Trophoblast cell (in vitro differentiated cells and primary cell): ENCODE measurements at regions not wholly inside any gene's neighbourhood (a gene's known extent, or its start where the extent isn't known, plus 50 kb on each side); places are given as distances from the start of the nearest gene placed in this dataset.

ENCODE experiments used
- DNase-seq, 2 donors: peaks; one replicate each; pipeline ENCODE4 v3.0.0-alpha.2; 2016
- H2AFZ ChIP-seq: 2 replicates; pipeline ENCODE4 v1.6.1; 2013; ENCODE audit warnings: low read length, moderate library complexity, mild to moderate bottlenecking; ENCODE audit not compliant: insufficient read depth, poor library complexity
- H2AK5ac ChIP-seq: 2 replicates; pipeline ENCODE4 v1.6.1; 2013; ENCODE audit warnings: mild to moderate bottlenecking, low read length
- H2BK120ac ChIP-seq: 2 replicates; pipeline ENCODE4 v1.6.1; 2013; ENCODE audit warnings: low read length, mild to moderate bottlenecking, moderate library complexity; ENCODE audit not compliant: insufficient read depth, poor library complexity
- H2BK12ac ChIP-seq: 2 replicates; pipeline ENCODE4 v1.6.1; 2013; ENCODE audit warnings: mild to moderate bottlenecking, low read length, moderate library complexity
- H2BK5ac ChIP-seq: 2 replicates; pipeline ENCODE4 v1.6.1; 2013; ENCODE audit warnings: low read length, low read depth, moderate library complexity, mild to moderate bottlenecking; ENCODE audit not compliant: poor library complexity
- H3K14ac ChIP-seq: 2 replicates; pipeline ENCODE4 v1.6.1; 2013; ENCODE audit warnings: mild to moderate bottlenecking, low read length
- H3K18ac ChIP-seq: 2 replicates; pipeline ENCODE4 v1.6.1; 2013; ENCODE audit warnings: mild to moderate bottlenecking, low read length
- H3K23ac ChIP-seq: 2 replicates; pipeline ENCODE4 v1.6.1; 2013; ENCODE audit warnings: low read length
- H3K27ac ChIP-seq: 2 replicates; pipeline ENCODE4 v1.5.1; 2013; ENCODE audit warnings: low read depth, mild to moderate bottlenecking, inconsistent platforms, low read length, moderate library complexity
- H3K27me3 ChIP-seq: 2 replicates; pipeline ENCODE4 v1.6.1; 2013; ENCODE audit warnings: inconsistent platforms, mild to moderate bottlenecking, low read length, moderate library complexity; ENCODE audit not compliant: insufficient read depth
- H3K36me3 ChIP-seq, 2 experiments: 1 replicate in 1 of 2; 2 replicates in 1 of 2; pipeline ENCODE4 v1.6.1; 2013; ENCODE audit warnings: low read length in 2 of 2, mild to moderate bottlenecking in 2 of 2, moderate library complexity in 1 of 2; ENCODE audit not compliant: insufficient read depth in 2 of 2, control insufficient read depth in 1 of 2
- H3K4ac ChIP-seq: 2 replicates; pipeline ENCODE4 v1.6.1; 2013; ENCODE audit warnings: low read depth, mild to moderate bottlenecking, low read length, moderate library complexity
- H3K4me1 ChIP-seq, 2 experiments: 1 replicate in 1 of 2; 2 replicates in 1 of 2; pipeline ENCODE4 v1.6.1; 2013; ENCODE audit warnings: low read length in 2 of 2, mild to moderate bottlenecking in 2 of 2, moderate library complexity in 1 of 2; ENCODE audit not compliant: insufficient read depth in 2 of 2, control insufficient read depth in 1 of 2
- H3K4me2 ChIP-seq: 2 replicates; pipeline ENCODE4 v1.6.1; 2013; ENCODE audit warnings: inconsistent platforms, mild to moderate bottlenecking, low read length, moderate library complexity
- H3K4me3 ChIP-seq: 2 replicates; pipeline ENCODE4 v1.5.1; 2013; ENCODE audit warnings: mild to moderate bottlenecking, low read depth, low read length, inconsistent platforms
- H3K79me1 ChIP-seq: one replicate; pipeline ENCODE4 v1.6.1; 2013; ENCODE audit warnings: low read length
- H3K79me2 ChIP-seq: 2 replicates; pipeline ENCODE4 v1.6.1; 2013; ENCODE audit warnings: low read length, mild to moderate bottlenecking; ENCODE audit not compliant: control insufficient read depth, insufficient read depth, poor library complexity
- H3K9ac ChIP-seq: 2 replicates; pipeline ENCODE4 v1.6.1; 2013; ENCODE audit warnings: mild to moderate bottlenecking, low read length
- H3K9me3 ChIP-seq: 2 replicates; pipeline ENCODE4 v1.6.1; 2013; ENCODE audit warnings: low read depth, mild to moderate bottlenecking, control low read depth, inconsistent platforms, low read length; ENCODE audit not compliant: insufficient read depth
- H4K12ac ChIP-seq: 2 replicates; pipeline ENCODE4 v1.6.1; 2013; ENCODE audit warnings: low read depth, mild to moderate bottlenecking, low read length, moderate library complexity
- H4K8ac ChIP-seq: 2 replicates; pipeline ENCODE4 v1.6.1; 2013; ENCODE audit warnings: low read depth, mild to moderate bottlenecking, low read length, moderate library complexity
- H4K91ac ChIP-seq: one replicate; pipeline ENCODE4 v1.6.1; 2013; ENCODE audit warnings: low read depth, mild to moderate bottlenecking, low read length, moderate library complexity
- WGBS: extraction: QIAGEN DNeasy Blood & Tissue Kit; methylation state at CpG from one replicate; pipeline ENCODE4 v1.1.7; 2013; ENCODE audit warnings: missing lambda C conversion rate; ENCODE audit not compliant: insufficient read length, insufficient coverage; ENCODE audit errors: extremely low coverage; 5-methylcytosine and 5-hydroxymethylcytosine counted together

DNA sequence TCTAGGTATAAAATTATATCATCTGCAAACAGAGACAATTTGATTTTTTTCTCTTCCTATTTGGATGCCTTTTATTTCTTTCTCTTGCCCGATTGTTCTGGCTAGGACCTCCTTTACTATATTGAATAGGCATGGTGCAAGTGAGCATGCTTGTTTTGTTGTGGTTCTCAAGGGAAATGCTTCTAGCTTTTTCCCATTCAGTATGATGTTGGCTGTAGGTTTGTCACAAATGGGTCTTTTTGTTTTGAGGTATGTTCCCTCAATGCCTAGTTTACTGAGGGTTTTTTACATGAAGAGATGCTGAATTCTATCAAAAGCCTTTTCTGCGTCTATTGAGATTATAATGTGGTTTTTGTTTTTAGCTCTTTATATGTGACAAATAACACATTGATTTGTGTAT is 198.2 kb upstream of the GHR start:
- H3K14ac ChIP-seq = no peak overlapping the region
- no peak overlapping the region for H3K4me2 ChIP-seq
- no peak overlapping the region for H2AFZ ChIP-seq
- no CpG with 5 or more reads among the region's 2 CpGs for WGBS
- H3K9ac ChIP-seq = no peak overlapping the region
- H3K4me1 ChIP-seq = no peaks in the 10 kb centered on the region
- no peak overlapping the region for H4K91ac ChIP-seq
- H3K27ac ChIP-seq = no peak overlapping the region
- no peak overlapping the region for H3K23ac ChIP-seq
- H2AK5ac ChIP-seq = no peak overlapping the region
- H3K27me3 ChIP-seq = no peaks in the 10 kb centered on the region
- no peak overlapping the region for H3K4ac ChIP-seq
- no peaks in the 10 kb centered on the region for H3K79me1 ChIP-seq
- no peak overlapping the region for H3K4me3 ChIP-seq
- H3K79me2 ChIP-seq = no peaks in the 10 kb centered on the region
- H2BK5ac ChIP-seq = no peak overlapping the region
- H3K36me3 ChIP-seq = no peaks in the 10 kb centered on the region
- no peak overlapping the region for H3K18ac ChIP-seq
- H3K9me3 ChIP-seq = no peaks in the 10 kb centered on the region
- H4K12ac ChIP-seq = no peak overlapping the region
- no peak overlapping the region for H2BK120ac ChIP-seq
- no peak overlapping the region for H2BK12ac ChIP-seq
- no peak overlapping the region for H4K8ac ChIP-seq
- DNase-seq = no peak

DNA sequence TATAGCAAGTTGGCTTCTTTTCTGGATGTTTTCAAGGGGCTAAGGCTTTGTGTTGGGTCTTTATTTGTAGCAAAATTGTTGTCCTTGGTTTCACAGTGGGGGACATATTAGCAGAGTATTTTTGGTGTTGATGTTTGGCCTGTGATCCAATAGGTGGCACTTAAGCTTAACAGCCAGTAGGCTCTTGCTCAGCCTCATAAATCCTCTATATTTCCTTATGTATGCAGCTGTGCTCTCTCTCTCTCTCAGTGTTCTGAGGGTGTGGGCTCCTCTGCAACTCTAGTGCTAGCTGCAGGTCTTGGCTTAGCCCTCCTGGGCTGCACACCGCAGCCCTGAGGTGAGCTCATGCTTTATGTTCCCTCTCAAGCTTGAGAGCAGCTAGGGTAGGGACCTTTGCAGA is 195.0 kb upstream of the GHR start:
- Histone ChIP-seq H3K27me3 (no peaks in the 10 kb centered on the region), H2AK5ac (no peak overlapping the region), H3K4me2 (no peak overlapping the region), H2BK12ac (no peak overlapping the region), H3K9me3 (peaks cover 3% of the 10 kb centered on the region), H3K36me3 (no peaks in the 10 kb centered on the region), H3K27ac (no peak overlapping the region), H4K91ac (no peak overlapping the region), H3K4me3 (no peak overlapping the region), H4K12ac (no peak overlapping the region), H3K14ac (no peak overlapping the region), H3K79me2 (no peaks in the 10 kb centered on the region), H3K4ac (no peak overlapping the region), H2BK120ac (no peak overlapping the region), H3K9ac (no peak overlapping the region), H2BK5ac (no peak overlapping the region), H4K8ac (no peak overlapping the region), H3K23ac (no peak overlapping the region), H3K4me1 (no peaks in the 10 kb centered on the region), H3K79me1 (no peaks in the 10 kb centered on the region), H2AFZ (no peak overlapping the region), H3K18ac (no peak overlapping the region)
- WGBS = no CpG with 5 or more reads among the region's 1 CpG
- DNase-seq = no peak

GRCh38 chr5:42230839-42231238 is 192.4 kb upstream of the GHR start:
- H2AFZ ChIP-seq = no peak overlapping the region
- no peak overlapping the region for H4K91ac ChIP-seq
- H3K18ac ChIP-seq = no peak overlapping the region
- H4K12ac ChIP-seq = no peak overlapping the region
- H3K36me3 ChIP-seq = no peaks in the 10 kb centered on the region
- no peaks in the 10 kb centered on the region for H3K79me1 ChIP-seq
- H3K4me1 ChIP-seq = no peaks in the 10 kb centered on the region
- H3K4ac ChIP-seq = no peak overlapping the region
- no peak overlapping the region for H3K23ac ChIP-seq
- no peak overlapping the region for H3K4me2 ChIP-seq
- H3K27ac ChIP-seq = no peak overlapping the region
- H2AK5ac ChIP-seq = no peak overlapping the region
- WGBS = no CpG with 5 or more reads among the region's 4 CpGs
- no peaks in the 10 kb centered on the region for H3K27me3 ChIP-seq
- H3K4me3 ChIP-seq = no peak overlapping the region
- peaks cover 3% of the 10 kb centered on the region for H3K9me3 ChIP-seq
- H3K9ac ChIP-seq = no peak overlapping the region
- H3K14ac ChIP-seq = no peak overlapping the region
- no peak overlapping the region for H2BK120ac ChIP-seq
- no peak overlapping the region for H4K8ac ChIP-seq
- DNase-seq = no peak
- no peaks in the 10 kb centered on the region for H3K79me2 ChIP-seq
- H2BK5ac ChIP-seq = no peak overlapping the region
- no peak overlapping the region for H2BK12ac ChIP-seq

- no peak overlapping the region for H3K4ac ChIP-seq
- no peak for DNase-seq
- no peak overlapping the region for H3K4me2 ChIP-seq
- no peak overlapping the region for H3K14ac ChIP-seq
- H2AFZ ChIP-seq = no peak overlapping the region
- no peak overlapping the region for H3K27ac ChIP-seq
- no peak overlapping the region for H2BK12ac ChIP-seq
- H3K79me2 ChIP-seq = no peaks in the 10 kb centered on the region
- H3K27me3 ChIP-seq = no peaks in the 10 kb centered on the region
- no peak overlapping the region for H3K4me3 ChIP-seq
- H3K36me3 ChIP-seq = no peaks in the 10 kb centered on the region
- no peak overlapping the region for H4K8ac ChIP-seq
- H3K4me1 ChIP-seq = no peaks in the 10 kb centered on the region
- no peak overlapping the region for H4K12ac ChIP-seq
- H3K23ac ChIP-seq = no peak overlapping the region
- no peak overlapping the region for H4K91ac ChIP-seq
- H3K9me3 ChIP-seq = peaks cover 3% of the 10 kb centered on the region
- no peak overlapping the region for H2BK120ac ChIP-seq
- no peak overlapping the region for H2AK5ac ChIP-seq
- H2BK5ac ChIP-seq = no peak overlapping the region
- no peak overlapping the region for H3K18ac ChIP-seq
- no peaks in the 10 kb centered on the region for H3K79me1 ChIP-seq
- no peak overlapping the region for H3K9ac ChIP-seq
Observed at GRCh38 chr5:42235241-42235640, 188.0 kb upstream of the GHR start.

DNA sequence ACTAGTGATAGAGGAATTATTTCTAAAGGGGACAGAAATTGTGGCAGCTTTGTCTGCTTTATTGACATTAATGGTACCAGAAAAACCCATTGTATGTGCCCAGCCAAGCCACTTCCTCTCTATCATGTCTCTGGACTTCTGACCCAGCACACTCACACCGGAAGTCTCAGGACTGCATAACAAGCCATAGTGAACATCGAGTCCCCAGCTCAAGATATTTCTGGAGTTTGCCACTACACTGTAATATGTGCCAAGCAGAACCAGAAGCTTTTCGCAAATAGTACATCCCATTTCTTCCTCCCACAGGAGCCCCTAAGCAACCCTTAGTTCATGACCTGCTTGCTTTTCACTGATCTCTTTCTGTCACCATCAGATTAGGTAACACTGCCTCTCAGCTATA is 187.4 kb upstream of the GHR start:
- no peaks in the 10 kb centered on the region for H3K79me2 ChIP-seq
- no peak overlapping the region for H3K4me2 ChIP-seq
- H3K14ac ChIP-seq = no peak overlapping the region
- no peak overlapping the region for H2AK5ac ChIP-seq
- no peak overlapping the region for H2BK5ac ChIP-seq
- no peak overlapping the region for H4K8ac ChIP-seq
- H4K91ac ChIP-seq = no peak overlapping the region
- no peak overlapping the region for H2AFZ ChIP-seq
- H3K4ac ChIP-seq = no peak overlapping the region
- no peaks in the 10 kb centered on the region for H3K36me3 ChIP-seq
- H3K27ac ChIP-seq = no peak overlapping the region
- no peak overlapping the region for H3K18ac ChIP-seq
- no peak overlapping the region for H4K12ac ChIP-seq
- H3K23ac ChIP-seq = no peak overlapping the region
- no peaks in the 10 kb centered on the region for H3K4me1 ChIP-seq
- no peak overlapping the region for H3K9ac ChIP-seq
- no peak overlapping the region for H3K4me3 ChIP-seq
- no peak overlapping the region for H2BK120ac ChIP-seq
- no peak overlapping the region for H2BK12ac ChIP-seq
- no peak for DNase-seq
- no CpG with 5 or more reads among the region's 3 CpGs for WGBS
- H3K79me1 ChIP-seq = no peaks in the 10 kb centered on the region
- peaks cover 3% of the 10 kb centered on the region for H3K9me3 ChIP-seq
- no peaks in the 10 kb centered on the region for H3K27me3 ChIP-seq
